ENCODE measurements at regions not wholly inside any gene's neighbourhood (a gene's known extent, or its start where the extent isn't known, plus 50 kb on each side); places are given as distances from the start of the nearest gene placed in this dataset.
A peak's percentile ranks its signal among the peaks of the same experiment; 100 is the strongest.

DNA sequence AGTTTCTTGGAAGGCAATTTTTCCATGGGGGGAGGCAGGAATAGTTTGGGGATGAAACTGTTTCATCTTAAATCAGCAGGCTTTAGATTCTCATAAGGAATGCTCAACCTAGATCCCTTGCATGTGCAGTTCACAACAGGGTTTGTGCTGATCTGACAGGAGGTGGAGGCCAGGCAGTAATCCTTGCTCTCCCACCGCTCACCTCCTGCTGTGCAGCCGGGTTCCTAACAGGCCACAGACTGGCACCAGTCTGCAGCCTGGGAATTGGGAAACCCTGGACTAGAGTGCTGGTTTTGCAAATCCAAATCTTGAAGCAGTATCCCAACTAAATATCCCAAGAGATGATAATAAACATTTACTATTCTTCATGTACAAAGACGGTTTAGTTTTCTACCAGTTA lies 256.3 kb upstream of the TMCO5A start:
- H3K9me2 ChIP-seq (ENCODE audit: low read depth, low read length), result no peaks in the 10 kb centered on the region
- H2AFZ ChIP-seq (ENCODE audit: low read length), result no peak overlapping the region
- no peaks in the 10 kb centered on the region for H3F3A ChIP-seq (ENCODE audit: insufficient read depth, low read length)

GRCh38 chr15:37679627-37680026 lies 254.8 kb upstream of the TMCO5A start:
- no peaks in the 10 kb centered on the region for H3K9me3 ChIP-seq (ENCODE audit: low read length)
- H3K9ac ChIP-seq (ENCODE audit: low read length), result no peak overlapping the region
- no peaks in the 10 kb centered on the region for H3F3A ChIP-seq (ENCODE audit: insufficient read depth, low read length)
- no peaks in the 10 kb centered on the region for H3K36me3 ChIP-seq (ENCODE audit: insufficient read depth, low read length)
- H3K79me2 ChIP-seq (ENCODE audit: insufficient read depth, low read length), result no peaks in the 10 kb centered on the region
- no peak for TF ChIP-seq CTCF (IDR thresholded peaks at IDR 0.05; ENCODE audit: low read length)
- no peak overlapping the region for H2AFZ ChIP-seq (ENCODE audit: low read length)
- H3K4me1 ChIP-seq (ENCODE audit: insufficient read depth, low read length, severe bottlenecking), result no peaks in the 10 kb centered on the region
- H3K4me2 ChIP-seq (ENCODE audit: low read length), result no peak overlapping the region
- no peak overlapping the region for H3K4me3 ChIP-seq (ENCODE audit: low read depth, low read length, poor library complexity, severe bottlenecking)
- H3K9me2 ChIP-seq (ENCODE audit: low read depth, low read length), result no peaks in the 10 kb centered on the region
- H3K27ac ChIP-seq (ENCODE audit: low read depth, low read length, poor library complexity, severe bottlenecking), result no peak overlapping the region
- H3K27me3 ChIP-seq (ENCODE audit: insufficient read depth, low read length), result no peaks in the 10 kb centered on the region
- H4K20me1 ChIP-seq (ENCODE audit: insufficient read depth, low read length), result no peaks in the 10 kb centered on the region

More for the DNA sequence above, 256.3 kb upstream of the TMCO5A start:
- H3K27ac ChIP-seq (ENCODE audit: low read depth, low read length, poor library complexity, severe bottlenecking), result no peak overlapping the region
- H3K4me1 ChIP-seq (ENCODE audit: insufficient read depth, low read length, severe bottlenecking), result no peaks in the 10 kb centered on the region
- no peaks in the 10 kb centered on the region for H3K79me2 ChIP-seq (ENCODE audit: insufficient read depth, low read length)
- no peaks in the 10 kb centered on the region for H3K9me3 ChIP-seq (ENCODE audit: low read length)
- H3K27me3 ChIP-seq (ENCODE audit: insufficient read depth, low read length), result no peaks in the 10 kb centered on the region
- no peak overlapping the region for H3K4me2 ChIP-seq (ENCODE audit: low read length)
- H3K4me3 ChIP-seq (ENCODE audit: low read depth, low read length, poor library complexity, severe bottlenecking), result no peak overlapping the region
- TF ChIP-seq EZH2 (IDR thresholded peaks at IDR 0.05; ENCODE audit: borderline replicate concordance, low read length), result no peak
- no peak for TF ChIP-seq CTCF (IDR thresholded peaks at IDR 0.05; ENCODE audit: low read length)
- no peaks in the 10 kb centered on the region for H4K20me1 ChIP-seq (ENCODE audit: insufficient read depth, low read length)
- no peak overlapping the region for H3K9ac ChIP-seq (ENCODE audit: low read length)
- H3K36me3 ChIP-seq (ENCODE audit: insufficient read depth, low read length), result no peaks in the 10 kb centered on the region

DNA sequence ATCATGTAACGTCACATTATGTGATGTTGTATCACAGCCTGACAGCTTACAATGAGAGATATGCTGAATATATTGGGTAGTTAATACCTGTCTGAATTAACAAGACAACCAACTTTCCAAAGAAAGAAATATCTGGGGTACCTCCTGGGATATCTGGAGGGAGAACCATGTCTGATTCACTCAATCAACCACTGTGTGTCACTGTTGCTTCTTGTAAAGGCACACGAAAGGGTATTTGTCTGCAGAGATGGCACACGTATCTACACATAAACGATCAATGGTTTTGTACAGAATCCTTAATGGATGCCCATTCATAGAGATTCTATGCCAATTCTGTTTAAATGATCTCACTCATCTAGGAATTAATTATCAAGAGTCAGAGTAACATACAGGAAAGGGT lies 252.1 kb upstream of the TMCO5A start:
- TF ChIP-seq EZH2 (IDR thresholded peaks at IDR 0.05; ENCODE audit: borderline replicate concordance, low read length) (no peak), CTCF (IDR thresholded peaks at IDR 0.05; ENCODE audit: low read length) (peak; percentile 46; the same call in 1 of the 2 replicates)
- Histone ChIP-seq H3K27ac (ENCODE audit: low read depth, low read length, poor library complexity, severe bottlenecking) (no peak overlapping the region), H3K36me3 (ENCODE audit: insufficient read depth, low read length) (no peaks in the 10 kb centered on the region), H3K79me2 (ENCODE audit: insufficient read depth, low read length) (no peaks in the 10 kb centered on the region), H3F3A (ENCODE audit: insufficient read depth, low read length) (no peaks in the 10 kb centered on the region), H3K4me2 (ENCODE audit: low read length) (no peak overlapping the region), H3K4me3 (ENCODE audit: low read depth, low read length, poor library complexity, severe bottlenecking) (no peak overlapping the region), H3K9me2 (ENCODE audit: low read depth, low read length) (no peaks in the 10 kb centered on the region), H3K9me3 (ENCODE audit: low read length) (no peaks in the 10 kb centered on the region), H3K9ac (ENCODE audit: low read length) (no peak overlapping the region), H4K20me1 (ENCODE audit: insufficient read depth, low read length) (no peaks in the 10 kb centered on the region), H3K27me3 (ENCODE audit: insufficient read depth, low read length) (no peaks in the 10 kb centered on the region), H3K4me1 (ENCODE audit: insufficient read depth, low read length, severe bottlenecking) (no peaks in the 10 kb centered on the region), H2AFZ (ENCODE audit: low read length) (no peak overlapping the region)
